IPS-15b (cell line): ENCODE measurements at regions not wholly inside any gene's neighbourhood (a gene's known extent, or its start where the extent isn't known, plus 50 kb on each side); places are given as distances from the start of the nearest gene placed in this dataset.

Experiments used
- H3K27me3 ChIP-seq: one replicate; pipeline ENCODE4 v1.6.1; 2013; ENCODE audit warnings: low read length; ENCODE audit not compliant: control insufficient read depth, insufficient read depth
- H3K36me3 ChIP-seq: one replicate; pipeline ENCODE4 v1.6.1; 2013; ENCODE audit warnings: low read length; ENCODE audit not compliant: control insufficient read depth, insufficient read depth
- H3K4me1 ChIP-seq: one replicate; pipeline ENCODE4 v1.6.1; 2013; ENCODE audit warnings: mild to moderate bottlenecking, low read length; ENCODE audit not compliant: control insufficient read depth, insufficient read depth
- H3K4me3 ChIP-seq: one replicate; pipeline ENCODE4 v1.5.1; 2013; ENCODE audit warnings: low read depth, low read length
- H3K9ac ChIP-seq: one replicate; pipeline ENCODE4 v1.6.1; 2013; ENCODE audit warnings: low read depth, mild to moderate bottlenecking, low read length
- H3K9me3 ChIP-seq: one replicate; pipeline ENCODE4 v1.6.1; 2013; ENCODE audit warnings: mild to moderate bottlenecking, low read length; ENCODE audit not compliant: control insufficient read depth, insufficient read depth

DNA sequence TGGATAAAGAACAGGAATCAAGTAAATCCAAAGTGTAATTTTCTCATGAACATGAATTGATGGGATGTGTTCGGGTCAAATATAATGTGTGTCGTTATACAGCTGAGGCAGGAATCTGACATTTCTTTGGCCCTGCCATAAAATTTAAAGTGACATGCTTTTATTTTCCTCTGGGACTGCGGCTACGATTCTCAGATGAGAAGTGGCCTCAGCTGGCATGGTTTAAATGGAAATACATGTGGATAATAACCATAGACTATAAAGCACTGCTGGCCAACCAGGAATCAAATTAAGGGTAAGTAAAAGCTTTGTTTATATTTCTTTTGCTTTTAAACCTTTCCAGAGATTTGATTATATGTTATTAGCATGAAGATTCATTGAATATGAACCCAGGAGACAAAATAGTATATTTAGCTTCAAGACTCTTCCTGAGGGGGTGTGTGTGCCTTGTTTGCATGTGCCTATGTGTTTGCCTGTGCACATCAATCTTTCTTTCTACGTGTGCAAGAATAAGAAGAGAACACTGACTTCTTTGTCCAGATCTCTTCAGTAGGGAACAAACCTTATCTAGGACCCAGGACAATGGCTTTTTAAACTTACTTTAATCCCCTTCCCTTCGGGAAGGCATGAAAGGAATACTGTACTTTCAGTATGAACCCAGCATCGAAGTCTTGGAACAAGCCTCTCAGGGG lies 629.0 kb upstream of the PFKP start:
- H3K9me3 ChIP-seq, result no peaks in the 10 kb centered on the region
- no peak overlapping the region for H3K9ac ChIP-seq
- no peaks in the 10 kb centered on the region for H3K27me3 ChIP-seq
- H3K36me3 ChIP-seq, result no peaks in the 10 kb centered on the region
- no peaks in the 10 kb centered on the region for H3K4me1 ChIP-seq
- H3K4me3 ChIP-seq, result no peak overlapping the region

- H3K4me3 ChIP-seq, result no peak overlapping the region
- H3K9me3 ChIP-seq, result no peaks in the 10 kb centered on the region
- H3K9ac ChIP-seq, result no peak overlapping the region
- H3K27me3 ChIP-seq, result no peaks in the 10 kb centered on the region
- no peaks in the 10 kb centered on the region for H3K4me1 ChIP-seq
- H3K36me3 ChIP-seq, result no peaks in the 10 kb centered on the region
Observed at GRCh38 chr10:2436933-2437332, 630.4 kb upstream of the PFKP start.

DNA sequence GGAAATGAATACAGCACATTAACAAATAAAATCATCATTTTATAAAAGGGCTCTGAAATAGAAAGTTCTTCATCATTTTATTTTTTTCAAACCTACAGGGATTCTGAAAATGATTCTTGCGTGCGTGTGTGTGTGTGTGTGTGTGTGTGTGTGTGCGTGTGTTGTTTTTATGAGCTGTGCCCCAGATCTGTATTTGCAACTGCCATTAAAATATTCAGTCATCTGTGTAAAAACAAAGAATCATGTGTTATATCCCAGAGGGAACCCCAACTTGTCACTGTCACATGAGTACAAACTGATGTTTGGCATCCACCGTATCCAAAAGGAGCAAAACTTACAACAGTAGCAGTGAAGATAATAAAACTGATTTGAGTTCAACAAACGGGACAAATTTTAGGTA lies 635.4 kb upstream of the PFKP start:
- no peaks in the 10 kb centered on the region for H3K9me3 ChIP-seq
- H3K9ac ChIP-seq, result no peak overlapping the region
- no peaks in the 10 kb centered on the region for H3K36me3 ChIP-seq
- no peak overlapping the region for H3K4me3 ChIP-seq
- no peaks in the 10 kb centered on the region for H3K27me3 ChIP-seq
- no peaks in the 10 kb centered on the region for H3K4me1 ChIP-seq

GRCh38 chr10:2427412-2427811 lies 639.9 kb upstream of the PFKP start:
- Histone ChIP-seq H3K36me3 (no peaks in the 10 kb centered on the region), H3K27me3 (no peaks in the 10 kb centered on the region), H3K4me1 (no peaks in the 10 kb centered on the region), H3K4me3 (no peak overlapping the region), H3K9ac (no peak overlapping the region), H3K9me3 (no peaks in the 10 kb centered on the region)

DNA sequence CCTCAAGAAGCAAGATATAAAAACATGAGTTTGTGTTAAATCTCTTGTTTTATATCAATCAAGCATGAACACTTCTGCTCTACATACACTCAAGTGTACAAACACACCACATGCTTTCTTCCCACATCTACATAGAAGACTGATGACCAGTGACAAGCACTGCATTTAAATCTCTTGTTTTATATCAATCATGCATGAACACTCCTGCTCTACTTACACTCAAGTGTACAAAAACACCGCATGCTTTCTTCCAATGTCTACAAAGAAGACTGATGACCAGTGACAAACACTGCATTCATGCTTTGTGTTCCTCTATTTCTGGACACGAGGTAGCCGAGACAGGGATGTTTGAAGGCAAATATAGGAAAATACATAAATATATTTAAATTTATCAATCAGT lies 642.0 kb upstream of the PFKP start:
- Histone ChIP-seq H3K4me1 (no peaks in the 10 kb centered on the region), H3K4me3 (no peak overlapping the region), H3K27me3 (no peaks in the 10 kb centered on the region), H3K9me3 (no peaks in the 10 kb centered on the region), H3K36me3 (no peaks in the 10 kb centered on the region), H3K9ac (no peak overlapping the region)

DNA sequence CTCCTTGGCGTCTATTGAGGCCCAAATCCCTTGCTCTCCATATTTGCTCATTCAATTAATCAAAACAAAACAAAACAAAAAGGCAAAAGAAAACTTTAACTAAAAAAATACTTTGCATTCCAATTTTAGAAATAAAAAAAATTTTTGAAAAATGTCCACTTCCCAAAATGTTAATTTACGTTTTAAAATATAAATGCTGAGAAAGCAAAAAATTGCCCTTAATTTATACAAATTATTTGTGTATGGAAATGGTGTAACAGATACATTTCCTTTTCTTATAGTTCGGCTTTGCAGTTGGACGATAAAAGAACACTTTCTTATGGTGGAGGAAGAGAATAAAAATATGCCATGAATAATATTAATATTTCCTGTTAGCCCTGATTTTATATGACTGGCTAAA lies 652.8 kb upstream of the PFKP start:
- Histone ChIP-seq H3K27me3 (no peaks in the 10 kb centered on the region), H3K9me3 (no peaks in the 10 kb centered on the region), H3K36me3 (no peaks in the 10 kb centered on the region), H3K4me1 (no peaks in the 10 kb centered on the region), H3K4me3 (no peak overlapping the region), H3K9ac (no peak overlapping the region)

GRCh38 chr10:2414039-2414438 lies 653.3 kb upstream of the PFKP start:
- Histone ChIP-seq H3K9me3 (no peaks in the 10 kb centered on the region), H3K4me3 (no peak overlapping the region)

GRCh38 chr10:2410049-2410448 lies 657.3 kb upstream of the PFKP start:
- Histone ChIP-seq H3K36me3 (no peaks in the 10 kb centered on the region), H3K9me3 (no peaks in the 10 kb centered on the region), H3K4me3 (no peak overlapping the region), H3K27me3 (no peaks in the 10 kb centered on the region), H3K9ac (no peak overlapping the region), H3K4me1 (no peaks in the 10 kb centered on the region)

More at GRCh38 chr10:2414039-2414438, 653.3 kb upstream of the PFKP start:
- H3K4me1 ChIP-seq, result no peaks in the 10 kb centered on the region
- H3K9ac ChIP-seq, result no peak overlapping the region
- no peaks in the 10 kb centered on the region for H3K27me3 ChIP-seq
- H3K36me3 ChIP-seq, result no peaks in the 10 kb centered on the region

GRCh38 chr10:2401459-2401858 lies 664.1 kb upstream of the ADARB2 start:
- no peaks in the 10 kb centered on the region for H3K9me3 ChIP-seq
- H3K36me3 ChIP-seq, result no peaks in the 10 kb centered on the region
- no peak overlapping the region for H3K9ac ChIP-seq
- no peaks in the 10 kb centered on the region for H3K4me1 ChIP-seq
- H3K4me3 ChIP-seq, result no peak overlapping the region
- H3K27me3 ChIP-seq, result peaks cover 6% of the 10 kb centered on the region

DNA sequence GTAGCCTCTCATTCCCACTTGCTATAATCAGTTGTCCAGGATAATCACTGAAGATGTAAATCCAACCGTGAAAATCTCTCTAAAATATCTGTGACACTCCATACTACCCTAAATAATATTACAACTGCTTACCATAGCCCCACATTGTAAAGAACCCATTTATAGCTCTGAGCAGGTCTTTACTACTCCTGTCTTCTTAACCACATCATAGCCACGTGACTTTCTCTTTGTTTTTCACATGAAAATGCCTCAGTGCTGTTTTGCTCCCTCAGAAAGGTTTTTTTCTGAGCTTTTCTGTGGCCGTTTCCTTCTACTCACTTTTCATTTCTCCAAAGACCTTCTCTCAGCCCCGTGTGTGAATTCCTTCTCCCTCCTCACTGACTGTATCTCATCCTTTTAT lies 662.2 kb upstream of the ADARB2 start:
- H3K9ac ChIP-seq, result no peak overlapping the region
- no peak overlapping the region for H3K4me3 ChIP-seq
- no peaks in the 10 kb centered on the region for H3K9me3 ChIP-seq
- H3K36me3 ChIP-seq, result no peaks in the 10 kb centered on the region
- H3K4me1 ChIP-seq, result no peaks in the 10 kb centered on the region
- H3K27me3 ChIP-seq, result peaks cover 6% of the 10 kb centered on the region

GRCh38 chr10:2392145-2392812 lies 655.0 kb upstream of the ADARB2 start:
- Histone ChIP-seq H3K4me1 (no peaks in the 10 kb centered on the region), H3K4me3 (no peak overlapping the region), H3K27me3 (no peaks in the 10 kb centered on the region), H3K9me3 (no peaks in the 10 kb centered on the region), H3K9ac (no peak overlapping the region), H3K36me3 (no peaks in the 10 kb centered on the region)

DNA sequence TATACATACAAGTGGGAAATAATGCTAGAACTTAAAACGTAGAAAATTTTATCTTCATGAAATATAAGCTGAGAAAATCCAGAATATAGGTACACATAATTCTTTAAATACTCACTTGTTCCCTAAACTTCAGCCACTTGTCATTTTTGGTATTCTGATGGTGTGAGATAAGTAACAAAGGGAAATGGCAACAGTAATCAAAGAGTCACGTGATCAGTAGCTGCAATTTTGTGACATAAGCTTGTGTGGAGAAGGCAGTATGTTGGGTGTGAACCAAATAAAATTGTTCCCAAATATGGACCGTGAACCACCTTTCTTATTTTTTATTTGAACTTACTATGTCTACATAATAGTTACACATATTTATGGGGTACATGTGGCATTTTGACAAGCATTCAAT lies 650.3 kb upstream of the ADARB2 start:
- no peak overlapping the region for H3K9ac ChIP-seq
- H3K27me3 ChIP-seq, result no peaks in the 10 kb centered on the region
- no peaks in the 10 kb centered on the region for H3K9me3 ChIP-seq
- H3K4me1 ChIP-seq, result no peaks in the 10 kb centered on the region
- no peak overlapping the region for H3K4me3 ChIP-seq
- no peaks in the 10 kb centered on the region for H3K36me3 ChIP-seq
